ENCODE measurements at regions not wholly inside any gene's neighbourhood (a gene's known extent, or its start where the extent isn't known, plus 50 kb on each side); places are given as distances from the start of the nearest gene placed in this dataset.

- H3K27ac Mint-ChIP-seq, result peak overlapping the region in 1 of 3 experiments; percentile 44; a peak in 4 of 7 replicates
- no peak overlapping the region for H2BK120ac ChIP-seq (ENCODE audit: low read depth, low read length, poor library complexity, severe bottlenecking)
- no peaks in the 10 kb centered on the region for H3K79me2 ChIP-seq (ENCODE audit: insufficient read depth, low read length)
- H2BK12ac ChIP-seq (ENCODE audit: insufficient read length, low read depth, low read length), result no peak overlapping the region
- peaks cover 11% of the 10 kb centered on the region for H3K27me3 Mint-ChIP-seq (ENCODE audit: low read depth)
- no peak overlapping the region for H3K9ac ChIP-seq (ENCODE audit: extremely low read depth, insufficient read length, low read length)
- no peak overlapping the region for H3K4ac ChIP-seq (ENCODE audit: low read depth, low read length)
- H3T11ph ChIP-seq (ENCODE audit: low read length), result no peak overlapping the region
- no peak overlapping the region for H2BK5ac ChIP-seq (ENCODE audit: insufficient read length, low read length)
- H3K4me3 Mint-ChIP-seq, result no peak overlapping the region
- no peaks in the 10 kb centered on the region for H3K27me3 ChIP-seq (ENCODE audit: insufficient read depth, low read length)
- no peak overlapping the region for H3K4me2 ChIP-seq (ENCODE audit: insufficient read depth, insufficient read length, low read length)
- H3K4me1 Mint-ChIP-seq, result peaks cover 7 to 9% of the 10 kb centered on the region in 2 experiments
- DNase-seq, result no peak
- no peak overlapping the region for H3K56ac ChIP-seq (ENCODE audit: insufficient read length, low read depth, low read length)
- H3K4me1 ChIP-seq (ENCODE audit: insufficient read depth, low read length), result no peaks in the 10 kb centered on the region
- no peaks in the 10 kb centered on the region for H3K23me2 ChIP-seq (ENCODE audit: insufficient read length, low read depth, low read length, poor library complexity, severe bottlenecking)
- H2BK20ac ChIP-seq (ENCODE audit: low read depth, low read length, poor library complexity, severe bottlenecking), result no peak overlapping the region
- no peaks in the 10 kb centered on the region for H3K9me3 ChIP-seq (ENCODE audit: control insufficient read depth, low read depth, low read length)
- H3K18ac ChIP-seq (ENCODE audit: insufficient read length, low read depth, low read length), result no peak overlapping the region
- no peak overlapping the region for H4K91ac ChIP-seq (ENCODE audit: insufficient read length, low read depth, low read length)
- no peak overlapping the region for H4K5ac ChIP-seq (ENCODE audit: insufficient read length, low read depth, low read length)
- no peak overlapping the region for H4K8ac ChIP-seq (replicated peaks; ENCODE audit: insufficient read length, low read depth, low read length)
- no peak overlapping the region for H3K23ac ChIP-seq (ENCODE audit: insufficient read length, low read depth, low read length)
- H4K20me1 ChIP-seq (ENCODE audit: control insufficient read depth, insufficient read depth, insufficient read length), result no peaks in the 10 kb centered on the region
- peaks cover 0 to 22% (median 4%) of the 10 kb centered on the region in 3 experiments; a peak in 4 of 7 replicates for H3K36me3 Mint-ChIP-seq (ENCODE audit: insufficient read depth in 1 of 3, low read depth in 3 of 3)
- no peak for TF ChIP-seq CTCF (conservative IDR thresholded peaks at IDR 0.05)
- H2AK5ac ChIP-seq (ENCODE audit: insufficient read length, low read length), result no peak overlapping the region
- no peak overlapping the region for H3K27ac ChIP-seq (ENCODE audit: insufficient read length, low read depth, low read length)
- H3K9me3 Mint-ChIP-seq, result peaks cover 7 to 9% of the 10 kb centered on the region in 2 experiments; a peak in 3 of 5 replicates
- H2BK15ac ChIP-seq (ENCODE audit: low read depth, low read length), result no peak overlapping the region
- H3K79me1 ChIP-seq (ENCODE audit: insufficient read depth, low read depth, low read length, poor library complexity, severe bottlenecking), result no peaks in the 10 kb centered on the region
- no peak overlapping the region for H3K14ac ChIP-seq (ENCODE audit: insufficient read depth, low read length)
- H2AFZ ChIP-seq (ENCODE audit: low read length), result no peak overlapping the region
- no CpG with 5 or more reads among the region's 3 CpGs for WGBS (ENCODE audit: extremely low coverage, insufficient read length, low lambda C conversion rate)
These were observed 235.0 kb downstream of the AACS start for GRCh38 chr12:125300249-125300648.

Measured in H9 (cell line).